GM18519 (cell line): ENCODE measurements at regions not wholly inside any gene's neighbourhood (a gene's known extent, or its start where the extent isn't known, plus 50 kb on each side); places are given as distances from the start of the nearest gene placed in this dataset.

Source experiments
- ATAC-seq: cut with Tn5 transposase; IDR thresholded peaks from one replicate; pipeline ENCODE4 v1.9.1; 2021; ENCODE audit warnings: mild to moderate bottlenecking, moderate library complexity; ENCODE audit not compliant: unreplicated experiment, low FRiP score

GRCh38 chr12:87136330-87136976 is 880.3 kb upstream of the MGAT4C start:
- no peak for ATAC-seq

- ATAC-seq = no peak
Measured at GRCh38 chr12:87127272-87127671, 871.1 kb upstream of the MGAT4C start.

- ATAC-seq = no peak
Measured at GRCh38 chr12:87121896-87122295, 865.7 kb upstream of the MGAT4C start.

- no peak for ATAC-seq
Measured at GRCh38 chr12:87120440-87120839, 864.2 kb upstream of the MGAT4C start.

- no peak for ATAC-seq
Measured at GRCh38 chr12:87119713-87120112, 863.5 kb upstream of the MGAT4C start.

- no peak for ATAC-seq
Measured at GRCh38 chr12:87117526-87117925, 861.3 kb upstream of the MGAT4C start.

- no peak for ATAC-seq
Measured at GRCh38 chr12:87116780-87117179, 860.6 kb upstream of the MGAT4C start.

- no peak for ATAC-seq
Measured at GRCh38 chr12:87112571-87113345, 856.6 kb upstream of the MGAT4C start.

- no peak for ATAC-seq
Measured at GRCh38 chr12:87107766-87108165, 851.6 kb upstream of the MGAT4C start.

- no peak for ATAC-seq
Measured at GRCh38 chr12:87107270-87107669, 851.1 kb upstream of the MGAT4C start.

GRCh38 chr12:87096082-87096585 is 839.9 kb upstream of the MGAT4C start:
- ATAC-seq = no peak

GRCh38 chr12:87094356-87094755 is 838.2 kb upstream of the MGAT4C start:
- no peak for ATAC-seq

- no peak for ATAC-seq
Measured at GRCh38 chr12:87092421-87092820, 836.2 kb upstream of the MGAT4C start.

GRCh38 chr12:87086118-87086891 is 830.1 kb upstream of the MGAT4C start:
- ATAC-seq = no peak

GRCh38 chr12:87085286-87085685 is 829.1 kb upstream of the MGAT4C start:
- no peak for ATAC-seq

- ATAC-seq = no peak
Measured at GRCh38 chr12:87082756-87083155, 826.6 kb upstream of the MGAT4C start.

GRCh38 chr12:87074781-87075180 is 818.6 kb upstream of the MGAT4C start:
- no peak for ATAC-seq

- no peak for ATAC-seq
Measured at GRCh38 chr12:87066326-87066725, 810.1 kb upstream of the MGAT4C start.

GRCh38 chr12:87059231-87059630 is 803.0 kb upstream of the MGAT4C start:
- no peak for ATAC-seq

- no peak for ATAC-seq
Measured at GRCh38 chr12:87054226-87054625, 798.0 kb upstream of the MGAT4C start.

- no peak for ATAC-seq
Measured at GRCh38 chr12:87051621-87052020, 795.4 kb upstream of the MGAT4C start.
